ENCODE measurements at regions not wholly inside any gene's neighbourhood (a gene's known extent, or its start where the extent isn't known, plus 50 kb on each side); places are given as distances from the start of the nearest gene placed in this dataset.

GRCh38 chr1:186512698-186513457, 52.0 kb upstream of the PDC start:
- no peak overlapping the region for H3K14ac ChIP-seq (ENCODE audit: low read length)
- H3K9ac ChIP-seq (ENCODE audit: low read depth, low read length, poor library complexity): no peak overlapping the region
- no peak overlapping the region for H3K4ac ChIP-seq (ENCODE audit: low read length)
- H2BK12ac ChIP-seq (ENCODE audit: low read length): no peak overlapping the region
- no peaks in the 10 kb centered on the region for H3K36me3 ChIP-seq (replicated peaks in 1 of 2; ENCODE audit: control insufficient read depth in 2 of 2, insufficient read depth in 2 of 2, low read length in 2 of 2)
- H3K27ac ChIP-seq (replicated peaks; ENCODE audit: low read length): no peak overlapping the region
- no peaks in the 10 kb centered on the region for H3K9me3 ChIP-seq (replicated peaks in 1 of 2; ENCODE audit: control insufficient read depth in 2 of 2, insufficient read depth in 1 of 2, low read depth in 1 of 2, low read length in 2 of 2)
- no peak overlapping the region for H2BK15ac ChIP-seq (ENCODE audit: low read length)
- no peak overlapping the region for H2BK5ac ChIP-seq (ENCODE audit: low read length)
- H3K4me2 ChIP-seq (ENCODE audit: insufficient read depth, low read length, poor library complexity, severe bottlenecking): no peak overlapping the region
- no peaks in the 10 kb centered on the region for H3K4me1 ChIP-seq (ENCODE audit: control insufficient read depth in 2 of 2, insufficient read depth in 1 of 2, low read depth in 1 of 2, low read length in 2 of 2)
- H2BK120ac ChIP-seq (ENCODE audit: low read depth, low read length): no peak overlapping the region
- no peak overlapping the region for H3K4me3 ChIP-seq (ENCODE audit: low read length in 2 of 2)
- H4K8ac ChIP-seq (ENCODE audit: low read depth, low read length): no peak overlapping the region
- no peak overlapping the region for H3K18ac ChIP-seq (ENCODE audit: low read length)
- no peaks in the 10 kb centered on the region for H3K27me3 ChIP-seq (ENCODE audit: control insufficient read depth in 3 of 3, insufficient read depth in 3 of 3, low read depth in 1 of 3, low read length in 3 of 3)
- H4K91ac ChIP-seq (ENCODE audit: low read depth, low read length, poor library complexity): no peak overlapping the region
- no CpG with 5 or more reads among the region's 3 CpGs for WGBS, 2 donors (ENCODE audit: extremely low coverage in 2 of 2, insufficient read length in 2 of 2, insufficient replicate concordance in 1 of 2)
- no peak overlapping the region for H2AK5ac ChIP-seq (ENCODE audit: low read depth, low read length)
- no peak for DNase-seq (ENCODE audit: low spot score)
- H3K79me1 ChIP-seq (ENCODE audit: low read depth, low read length): no peaks in the 10 kb centered on the region
- H2AFZ ChIP-seq (ENCODE audit: low read length): no peak overlapping the region
- H3K23ac ChIP-seq (ENCODE audit: low read depth, low read length, poor library complexity): no peak overlapping the region

- no peak overlapping the region for H2AFZ ChIP-seq (ENCODE audit: low read length)
- H3K14ac ChIP-seq (ENCODE audit: low read length): no peak overlapping the region
- H3K9ac ChIP-seq (ENCODE audit: low read depth, low read length, poor library complexity): no peak overlapping the region
- H2BK15ac ChIP-seq (ENCODE audit: low read length): no peak overlapping the region
- H4K91ac ChIP-seq (ENCODE audit: low read depth, low read length, poor library complexity): no peak overlapping the region
- no peak overlapping the region for H3K27ac ChIP-seq (replicated peaks; ENCODE audit: low read length)
- no peak overlapping the region for H2BK5ac ChIP-seq (ENCODE audit: low read length)
- no peaks in the 10 kb centered on the region for H3K36me3 ChIP-seq (replicated peaks in 1 of 2; ENCODE audit: control insufficient read depth in 2 of 2, insufficient read depth in 2 of 2, low read length in 2 of 2)
- no CpG with 5 or more reads among the region's 14 CpGs for WGBS, 2 donors (ENCODE audit: extremely low coverage in 2 of 2, insufficient read length in 2 of 2, insufficient replicate concordance in 1 of 2)
- H4K8ac ChIP-seq (ENCODE audit: low read depth, low read length): no peak overlapping the region
- no peak overlapping the region for H2BK120ac ChIP-seq (ENCODE audit: low read depth, low read length)
- no peak overlapping the region for H3K18ac ChIP-seq (ENCODE audit: low read length)
- H3K79me1 ChIP-seq (ENCODE audit: low read depth, low read length): no peaks in the 10 kb centered on the region
- H3K4ac ChIP-seq (ENCODE audit: low read length): no peak overlapping the region
- no peak overlapping the region for H2BK12ac ChIP-seq (ENCODE audit: low read length)
- no peaks in the 10 kb centered on the region for H3K27me3 ChIP-seq (ENCODE audit: control insufficient read depth in 3 of 3, insufficient read depth in 3 of 3, low read depth in 1 of 3, low read length in 3 of 3)
- DNase-seq (ENCODE audit: low spot score): no peak
- H3K4me2 ChIP-seq (ENCODE audit: insufficient read depth, low read length, poor library complexity, severe bottlenecking): no peak overlapping the region
- H3K9me3 ChIP-seq (replicated peaks in 1 of 2; ENCODE audit: control insufficient read depth in 2 of 2, insufficient read depth in 1 of 2, low read depth in 1 of 2, low read length in 2 of 2): no peaks in the 10 kb centered on the region
- no peak overlapping the region for H2AK5ac ChIP-seq (ENCODE audit: low read depth, low read length)
- H3K23ac ChIP-seq (ENCODE audit: low read depth, low read length, poor library complexity): no peak overlapping the region
- no peaks in the 10 kb centered on the region for H3K4me1 ChIP-seq (ENCODE audit: control insufficient read depth in 2 of 2, insufficient read depth in 1 of 2, low read depth in 1 of 2, low read length in 2 of 2)
- no peak overlapping the region for H3K4me3 ChIP-seq (ENCODE audit: low read length in 2 of 2)
Measured at GRCh38 chr1:186511761-186512637, 51.1 kb upstream of the PDC start.
